GM21390 (cell line): ENCODE measurements at regions not wholly inside any gene's neighbourhood (a gene's known extent, or its start where the extent isn't known, plus 50 kb on each side); places are given as distances from the start of the nearest gene placed in this dataset.

Experiments
- ATAC-seq: cut with Tn5 transposase; IDR thresholded peaks from one replicate; pipeline ENCODE4 v1.9.1; 2021; ENCODE audit not compliant: unreplicated experiment

DNA sequence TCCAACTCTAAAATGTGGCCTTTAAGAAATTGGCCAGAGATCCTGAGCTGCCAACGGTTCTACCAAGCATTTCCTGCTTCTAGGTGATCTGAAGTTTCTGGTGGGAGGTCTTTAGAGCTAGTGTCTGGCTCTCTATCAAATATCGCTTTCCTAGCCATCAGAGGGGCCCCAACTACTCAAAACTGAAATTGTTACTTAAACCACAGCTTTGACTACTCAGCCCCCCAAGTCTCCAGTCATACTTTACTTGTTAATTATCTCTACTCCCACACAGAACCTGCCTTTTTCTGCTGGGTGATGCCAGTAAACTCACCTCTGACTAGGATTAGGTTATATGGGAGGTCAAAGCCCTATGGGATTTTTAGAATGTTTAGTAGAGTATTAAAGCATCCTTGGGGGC lies 95.1 kb downstream of the FASLG start:
- ATAC-seq, result no peak

GRCh38 chr1:172754609-172755008 lies 95.7 kb downstream of the FASLG start:
- ATAC-seq, result no peak

- no peak for ATAC-seq
Measured at GRCh38 chr1:172755099-172755498, 96.2 kb downstream of the FASLG start.

- no peak for ATAC-seq
Measured at GRCh38 chr1:172756024-172756423, 97.1 kb downstream of the FASLG start.

DNA sequence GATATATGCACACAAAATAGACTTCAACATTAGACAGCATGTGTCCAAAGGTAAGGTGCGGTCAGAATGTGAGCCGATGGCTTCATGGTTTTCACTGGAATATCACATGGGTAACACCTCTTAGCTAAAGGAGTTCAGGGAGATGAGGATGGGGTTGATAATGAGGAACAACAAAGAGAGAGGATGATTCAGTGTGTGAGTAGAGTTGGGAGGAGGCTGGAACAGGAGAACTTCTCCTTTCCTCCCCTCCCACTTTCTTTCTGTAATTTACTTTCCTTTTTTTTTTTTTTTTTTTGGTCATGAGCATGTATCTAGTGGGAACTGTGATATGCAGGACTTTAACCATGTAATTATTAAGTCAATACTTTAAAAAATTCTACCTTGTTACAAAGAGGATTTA lies 99.4 kb downstream of the FASLG start:
- no peak for ATAC-seq

- no peak for ATAC-seq
Measured at GRCh38 chr1:172760121-172760520, 101.2 kb downstream of the FASLG start.

DNA sequence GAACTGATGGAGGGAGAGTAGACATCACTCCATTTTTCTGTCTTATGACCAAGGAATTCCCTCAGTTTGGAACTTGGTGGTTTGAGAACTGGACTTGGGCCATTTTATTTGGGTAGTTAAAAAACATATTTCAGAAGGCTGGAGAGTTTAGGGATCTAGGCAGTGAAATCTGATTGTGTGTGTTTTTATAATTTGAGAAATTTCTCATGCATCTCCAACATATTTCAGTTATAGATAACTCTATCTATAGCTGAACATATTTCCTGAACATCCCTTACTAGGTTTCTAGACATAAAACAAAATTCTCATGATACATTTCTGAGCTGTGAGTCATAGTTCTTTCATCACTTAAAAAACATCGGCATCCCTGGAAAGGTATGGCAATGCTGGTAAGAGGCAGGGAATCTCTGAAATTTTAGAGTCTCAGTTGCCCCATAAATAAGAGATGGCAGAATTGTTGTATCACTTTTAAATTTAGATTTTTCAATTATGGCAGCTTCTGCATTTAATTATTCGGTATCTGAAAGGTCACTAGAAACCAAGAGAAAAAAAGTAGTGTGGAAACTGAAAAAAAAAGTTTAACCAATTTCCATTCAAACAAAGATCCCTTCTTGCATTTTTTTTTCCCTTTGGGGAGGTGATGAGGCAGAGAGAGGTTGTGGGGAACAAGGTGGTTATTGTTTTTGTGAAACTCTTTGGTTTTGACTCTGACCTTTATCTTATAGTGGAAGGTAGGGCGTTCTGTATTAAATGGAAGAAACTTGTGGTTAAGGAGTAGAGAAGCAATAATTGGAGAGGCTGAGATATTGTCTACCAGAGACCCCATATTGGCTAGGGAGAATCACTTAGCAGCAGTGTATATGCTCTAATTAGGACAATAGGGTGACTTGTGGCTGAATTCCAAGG lies 102.9 kb downstream of the FASLG start:
- ATAC-seq, result no peak

GRCh38 chr1:172763057-172763456 lies 104.2 kb downstream of the FASLG start:
- ATAC-seq, result no peak

GRCh38 chr1:172764378-172764777 lies 105.5 kb downstream of the FASLG start:
- ATAC-seq, result no peak

GRCh38 chr1:172766462-172766861 lies 107.6 kb downstream of the FASLG start:
- no peak for ATAC-seq

GRCh38 chr1:172770071-172770470 lies 111.2 kb downstream of the FASLG start:
- no peak for ATAC-seq

DNA sequence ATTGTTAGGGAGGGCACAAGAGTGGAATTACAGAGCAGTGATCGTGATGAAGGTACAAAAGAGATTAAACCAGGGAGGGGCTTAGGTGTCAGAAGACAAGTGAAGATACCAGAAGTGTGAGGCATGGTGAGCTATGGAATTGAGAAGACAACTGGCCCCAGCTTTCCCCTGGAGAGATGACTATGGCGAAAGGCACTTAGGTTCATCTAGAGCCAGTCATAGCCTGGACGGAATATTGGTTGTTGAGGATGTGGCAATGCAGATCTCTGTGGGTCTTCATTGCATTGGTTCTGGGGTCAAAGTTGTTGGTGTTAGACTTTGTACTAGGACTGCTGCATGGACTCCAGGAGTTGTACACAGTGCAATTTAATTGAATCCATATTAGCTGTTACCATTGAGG lies 115.7 kb downstream of the FASLG start:
- no peak for ATAC-seq

- no peak for ATAC-seq
Measured at GRCh38 chr1:172775606-172776005, 116.7 kb downstream of the FASLG start.

- no peak for ATAC-seq
Measured at GRCh38 chr1:172776071-172776470, 117.2 kb downstream of the FASLG start.

GRCh38 chr1:172777767-172778166 lies 118.9 kb downstream of the FASLG start:
- no peak for ATAC-seq

GRCh38 chr1:172778456-172779455 lies 119.9 kb downstream of the FASLG start:
- ATAC-seq, result peak; percentile 80

DNA sequence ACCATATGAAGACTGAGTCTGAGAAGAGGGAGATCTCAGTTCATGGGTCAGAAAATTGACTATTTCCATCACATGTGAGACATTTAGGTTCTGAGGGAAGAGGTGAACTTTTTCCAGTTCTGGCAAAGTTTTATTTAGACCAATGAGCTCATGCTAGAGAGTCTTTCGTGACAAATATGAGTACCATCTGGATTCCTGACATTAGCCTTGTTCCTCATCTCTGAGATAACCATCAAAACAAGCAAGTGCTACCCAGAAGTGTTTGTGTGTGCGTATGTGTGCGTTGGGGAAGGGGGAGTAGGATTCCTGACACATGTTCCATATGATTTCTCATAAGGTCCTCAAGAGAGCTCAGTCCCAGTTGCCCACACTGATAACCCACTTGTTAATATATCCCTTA lies 120.6 kb downstream of the FASLG start:
- no peak for ATAC-seq

- peak; percentile 67 for ATAC-seq
Measured at GRCh38 chr1:172781513-172782140, 122.7 kb downstream of the FASLG start.

- ATAC-seq, result no peak
Measured at GRCh38 chr1:172789840-172790239, 130.9 kb downstream of the FASLG start.

DNA sequence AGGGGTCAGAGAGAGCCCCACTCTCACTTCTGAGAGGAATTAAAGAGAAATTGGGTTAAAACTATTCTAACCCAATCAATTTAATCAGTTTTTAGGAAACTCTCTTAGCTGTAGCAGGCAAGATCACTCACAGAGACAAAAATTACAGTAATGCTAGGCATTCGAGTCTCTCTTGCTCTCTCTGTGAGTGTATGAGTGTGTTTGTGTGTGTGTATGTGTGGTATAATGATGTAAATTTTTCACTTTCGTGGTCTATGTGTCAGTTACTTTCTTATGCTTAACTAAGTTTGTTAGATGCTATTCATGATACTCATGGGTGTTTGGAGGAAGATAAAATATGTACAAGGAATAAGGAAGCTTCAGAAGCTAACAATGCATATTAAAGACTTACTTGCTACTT lies 131.3 kb downstream of the FASLG start:
- no peak for ATAC-seq

- no peak for ATAC-seq
Measured at GRCh38 chr1:172793823-172794222, 134.9 kb downstream of the FASLG start.
